ENCODE measurements at regions not wholly inside any gene's neighbourhood (a gene's known extent, or its start where the extent isn't known, plus 50 kb on each side); places are given as distances from the start of the nearest gene placed in this dataset.

- TF ChIP-seq, protein P1, sequence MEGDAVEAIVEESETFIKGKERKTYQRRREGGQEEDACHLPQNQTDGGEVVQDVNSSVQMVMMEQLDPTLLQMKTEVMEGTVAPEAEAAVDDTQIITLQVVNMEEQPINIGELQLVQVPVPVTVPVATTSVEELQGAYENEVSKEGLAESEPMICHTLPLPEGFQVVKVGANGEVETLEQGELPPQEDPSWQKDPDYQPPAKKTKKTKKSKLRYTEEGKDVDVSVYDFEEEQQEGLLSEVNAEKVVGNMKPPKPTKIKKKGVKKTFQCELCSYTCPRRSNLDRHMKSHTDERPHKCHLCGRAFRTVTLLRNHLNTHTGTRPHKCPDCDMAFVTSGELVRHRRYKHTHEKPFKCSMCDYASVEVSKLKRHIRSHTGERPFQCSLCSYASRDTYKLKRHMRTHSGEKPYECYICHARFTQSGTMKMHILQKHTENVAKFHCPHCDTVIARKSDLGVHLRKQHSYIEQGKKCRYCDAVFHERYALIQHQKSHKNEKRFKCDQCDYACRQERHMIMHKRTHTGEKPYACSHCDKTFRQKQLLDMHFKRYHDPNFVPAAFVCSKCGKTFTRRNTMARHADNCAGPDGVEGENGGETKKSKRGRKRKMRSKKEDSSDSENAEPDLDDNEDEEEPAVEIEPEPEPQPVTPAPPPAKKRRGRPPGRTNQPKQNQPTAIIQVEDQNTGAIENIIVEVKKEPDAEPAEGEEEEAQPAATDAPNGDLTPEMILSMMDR (IDR thresholded peaks at IDR 0.05; ENCODE audit: insufficient read depth, low read length): no peak
- no peak for DNase-seq (ENCODE audit: low read depth)
- H3K4me3 ChIP-seq (ENCODE audit: low read depth, low read length): no peak overlapping the region
Observed at GRCh38 chr21:21968810-21969209, 970.6 kb downstream of the NCAM2 start.

GRCh38 chr21:21969211-21969610 lies 971.0 kb downstream of the NCAM2 start:
- TF ChIP-seq, protein P1 (IDR thresholded peaks at IDR 0.05; ENCODE audit: insufficient read depth, low read length): no peak
- H3K4me3 ChIP-seq (ENCODE audit: low read depth, low read length): no peak overlapping the region
- DNase-seq (ENCODE audit: low read depth): no peak

GRCh38 chr21:21971384-21971783 lies 973.2 kb downstream of the NCAM2 start:
- TF ChIP-seq, protein P1 (IDR thresholded peaks at IDR 0.05; ENCODE audit: insufficient read depth, low read length): no peak
- no peak for DNase-seq (ENCODE audit: low read depth)
- no peak overlapping the region for H3K4me3 ChIP-seq (ENCODE audit: low read depth, low read length)

DNA sequence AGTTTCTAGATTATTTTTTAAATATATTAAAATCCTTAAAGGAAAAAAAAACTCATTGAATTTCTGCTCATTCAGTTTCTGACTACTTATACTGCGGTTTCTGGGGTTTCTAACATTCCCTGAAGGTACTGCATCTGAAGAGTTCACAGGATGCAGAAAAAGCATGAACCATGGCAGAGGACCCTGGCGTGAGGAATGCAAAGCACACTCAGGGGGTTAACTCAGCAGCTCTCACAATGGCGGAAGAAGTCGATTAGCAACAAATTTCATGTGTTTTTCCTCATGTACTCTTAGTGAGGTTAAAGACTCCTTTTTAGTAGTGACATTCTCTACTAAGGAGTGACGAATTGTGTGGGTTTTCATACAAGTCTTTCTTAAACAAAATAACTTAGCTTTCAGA lies 975.6 kb downstream of the NCAM2 start:
- TF ChIP-seq, protein P1 (IDR thresholded peaks at IDR 0.05; ENCODE audit: insufficient read depth, low read length): no peak
- no peak overlapping the region for H3K4me3 ChIP-seq (ENCODE audit: low read depth, low read length)
- DNase-seq (ENCODE audit: low read depth): no peak

GRCh38 chr21:21996891-21997290 lies 998.7 kb downstream of the NCAM2 start:
- TF ChIP-seq, protein P1 (IDR thresholded peaks at IDR 0.05; ENCODE audit: insufficient read depth, low read length): no peak
- DNase-seq (ENCODE audit: low read depth): no peak

GRCh38 chr21:21997390-21998333 lies 999.5 kb downstream of the NCAM2 start:
- TF ChIP-seq, protein P1 (IDR thresholded peaks at IDR 0.05; ENCODE audit: insufficient read depth, low read length): no peak
- H3K4me3 ChIP-seq (ENCODE audit: low read depth, low read length): no peak overlapping the region
- DNase-seq (ENCODE audit: low read depth): no peak

More at GRCh38 chr21:21996891-21997290, 998.7 kb downstream of the NCAM2 start:
- H3K4me3 ChIP-seq (ENCODE audit: low read depth, low read length): no peak overlapping the region

All from fibroblast of the aortic adventitia (primary cell).